Hepatocyte (in vitro differentiated cells): ENCODE measurements at regions not wholly inside any gene's neighbourhood (a gene's known extent, or its start where the extent isn't known, plus 50 kb on each side); places are given as distances from the start of the nearest gene placed in this dataset.

Experiments used
- EZH2 ChIP-seq: fragments of 200-600 bp; sonication (generic); IDR thresholded peaks from 2 replicates; pipeline ENCODE4 v1.6.1; 2016; ENCODE audit warnings: antibody characterized with exemption, mild to moderate bottlenecking, borderline replicate concordance
- EZH2phosphoT487 ChIP-seq: fragments of 200-600 bp; sonication (generic); IDR thresholded peaks from one replicate; pipeline ENCODE4 v1.6.1; 2018; ENCODE audit warnings: antibody characterized with exemption, mild to moderate bottlenecking, low read depth, moderate library complexity; ENCODE audit not compliant: unreplicated experiment, severe bottlenecking
- TF ChIP-seq, protein P1 (sequence below): fragments of 200-600 bp; sonication (generic); IDR thresholded peaks from 2 replicates; pipeline ENCODE4 v1.5.1; 2016; ENCODE audit warnings: antibody characterized with exemption, mild to moderate bottlenecking; ENCODE audit not compliant: poor library complexity

DNA sequence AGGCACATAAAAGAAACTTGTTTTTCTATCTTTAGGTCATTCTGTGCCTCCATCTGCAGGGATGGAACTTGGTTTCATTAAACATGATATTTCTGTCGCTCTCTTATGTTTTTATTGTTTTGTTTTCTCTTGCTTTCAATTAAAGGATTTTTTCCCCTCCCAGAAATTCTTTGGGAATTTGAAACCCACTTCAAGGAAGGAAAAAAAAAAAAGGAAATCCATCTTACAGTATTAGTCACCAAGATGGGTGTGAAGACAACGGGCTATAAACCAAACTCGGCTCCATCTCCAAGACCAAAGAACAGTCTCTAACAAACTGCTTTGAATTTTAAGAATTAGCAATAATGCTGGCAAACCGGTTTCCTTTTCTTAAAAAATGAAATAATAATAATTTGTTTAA, 244.1 kb downstream of the BCL11A start:
- TF ChIP-seq, protein P1, sequence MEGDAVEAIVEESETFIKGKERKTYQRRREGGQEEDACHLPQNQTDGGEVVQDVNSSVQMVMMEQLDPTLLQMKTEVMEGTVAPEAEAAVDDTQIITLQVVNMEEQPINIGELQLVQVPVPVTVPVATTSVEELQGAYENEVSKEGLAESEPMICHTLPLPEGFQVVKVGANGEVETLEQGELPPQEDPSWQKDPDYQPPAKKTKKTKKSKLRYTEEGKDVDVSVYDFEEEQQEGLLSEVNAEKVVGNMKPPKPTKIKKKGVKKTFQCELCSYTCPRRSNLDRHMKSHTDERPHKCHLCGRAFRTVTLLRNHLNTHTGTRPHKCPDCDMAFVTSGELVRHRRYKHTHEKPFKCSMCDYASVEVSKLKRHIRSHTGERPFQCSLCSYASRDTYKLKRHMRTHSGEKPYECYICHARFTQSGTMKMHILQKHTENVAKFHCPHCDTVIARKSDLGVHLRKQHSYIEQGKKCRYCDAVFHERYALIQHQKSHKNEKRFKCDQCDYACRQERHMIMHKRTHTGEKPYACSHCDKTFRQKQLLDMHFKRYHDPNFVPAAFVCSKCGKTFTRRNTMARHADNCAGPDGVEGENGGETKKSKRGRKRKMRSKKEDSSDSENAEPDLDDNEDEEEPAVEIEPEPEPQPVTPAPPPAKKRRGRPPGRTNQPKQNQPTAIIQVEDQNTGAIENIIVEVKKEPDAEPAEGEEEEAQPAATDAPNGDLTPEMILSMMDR = no peak
- TF ChIP-seq EZH2 (no peak), EZH2phosphoT487 (no peak)
